CD4-positive, alpha-beta T cell treated with Interleukin-17A for 4 hours (primary cell): ENCODE measurements at regions not wholly inside any gene's neighbourhood (a gene's known extent, or its start where the extent isn't known, plus 50 kb on each side); places are given as distances from the start of the nearest gene placed in this dataset.
"Not testable (repeated sequence)": the region's sequence is repeated elsewhere in the genome, so short reads cannot be mapped to it uniquely, and the experiment has no call there.

ENCODE experiments used
- DNase-seq: peaks from one replicate; pipeline ENCODE4 v3.0.0-alpha.2; 2020; ENCODE audit warnings: mixed read lengths

DNA sequence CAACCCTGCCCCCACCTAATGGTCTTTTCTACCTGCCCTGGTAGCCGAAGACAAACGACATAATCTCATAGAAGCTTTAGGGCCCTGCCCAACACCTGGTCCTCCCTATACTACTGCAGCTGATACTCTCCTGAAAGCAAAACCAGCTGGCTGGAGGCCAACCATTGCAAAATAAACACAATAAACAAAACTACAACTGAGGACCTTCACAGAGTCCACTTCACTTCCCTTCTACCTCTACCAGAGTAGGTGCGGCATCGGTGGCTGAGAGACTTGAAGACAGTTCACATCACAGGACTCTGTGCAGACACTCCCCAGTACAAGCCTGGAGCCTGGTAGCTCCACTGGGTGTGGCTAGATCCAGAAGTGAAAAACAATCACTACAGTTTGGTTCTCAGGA lies 476.2 kb downstream of the MMUT start:
- DNase-seq, result no peak

GRCh38 chr6:48986105-48986504 lies 476.9 kb downstream of the MMUT start:
- no peak for DNase-seq

DNA sequence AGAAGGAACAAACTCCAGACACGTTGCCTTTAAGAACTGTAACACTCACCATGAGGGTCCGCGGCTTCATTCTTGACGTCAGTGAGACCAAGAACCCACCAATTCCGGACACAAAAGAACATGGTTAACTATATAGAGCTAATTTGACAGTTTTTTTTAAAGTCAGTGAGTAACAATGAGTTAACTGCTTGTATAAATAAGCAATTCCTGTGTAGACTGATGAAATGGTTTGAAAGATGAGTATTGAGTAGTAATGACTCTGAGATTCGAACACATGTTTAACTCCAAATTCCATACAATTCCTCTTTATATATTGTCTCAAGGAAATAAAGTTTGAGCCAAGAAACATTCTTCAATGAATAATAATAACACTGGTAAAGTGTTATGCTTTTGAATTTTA lies 478.0 kb downstream of the MMUT start:
- DNase-seq, result no peak

- not testable (repeated sequence) for DNase-seq
Measured at GRCh38 chr6:48983968-48984367, 479.1 kb downstream of the MMUT start.

DNA sequence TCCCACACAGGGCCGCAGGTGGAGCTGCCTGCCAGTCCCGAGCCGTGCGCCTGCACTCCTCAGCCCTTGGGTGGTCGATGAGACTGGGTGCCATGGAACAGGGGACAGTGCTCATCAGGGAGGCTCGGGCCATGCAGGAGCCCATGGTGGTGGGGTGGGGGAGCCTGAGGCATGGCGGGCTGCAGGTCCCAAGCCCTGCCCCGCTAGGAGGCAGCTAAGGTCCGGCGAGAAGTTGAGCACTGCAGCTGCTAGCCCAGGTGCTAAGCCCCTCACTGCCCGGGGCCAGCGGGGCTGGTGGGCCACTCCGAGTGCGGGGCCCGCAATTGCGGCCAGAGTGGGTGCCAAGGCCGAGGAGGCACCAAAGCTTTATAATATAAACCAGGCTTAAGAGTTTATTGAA lies 479.7 kb downstream of the MMUT start:
- no peak for DNase-seq

GRCh38 chr6:48979806-48980205 lies 483.2 kb downstream of the MMUT start:
- no peak for DNase-seq

GRCh38 chr6:48979085-48979484 lies 484.0 kb downstream of the MMUT start:
- DNase-seq, result no peak

DNA sequence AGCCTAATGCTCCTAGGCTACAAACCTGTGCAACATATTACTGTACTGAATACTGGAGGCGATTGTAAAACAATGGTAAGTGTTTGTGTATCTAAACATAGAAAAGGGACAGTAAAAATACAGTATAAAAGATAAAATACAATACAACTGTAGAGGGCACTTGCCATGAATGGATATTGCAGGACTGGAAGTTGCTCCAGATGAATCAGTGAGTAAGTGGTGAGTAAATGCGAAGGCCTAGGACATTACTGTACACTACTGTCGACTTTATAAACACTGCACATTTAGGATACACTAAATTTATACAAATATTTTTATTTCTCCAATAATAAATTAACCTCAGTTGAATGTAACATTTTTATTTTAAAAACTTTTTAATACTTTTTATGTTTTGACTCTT lies 485.0 kb downstream of the MMUT start:
- no peak for DNase-seq

DNA sequence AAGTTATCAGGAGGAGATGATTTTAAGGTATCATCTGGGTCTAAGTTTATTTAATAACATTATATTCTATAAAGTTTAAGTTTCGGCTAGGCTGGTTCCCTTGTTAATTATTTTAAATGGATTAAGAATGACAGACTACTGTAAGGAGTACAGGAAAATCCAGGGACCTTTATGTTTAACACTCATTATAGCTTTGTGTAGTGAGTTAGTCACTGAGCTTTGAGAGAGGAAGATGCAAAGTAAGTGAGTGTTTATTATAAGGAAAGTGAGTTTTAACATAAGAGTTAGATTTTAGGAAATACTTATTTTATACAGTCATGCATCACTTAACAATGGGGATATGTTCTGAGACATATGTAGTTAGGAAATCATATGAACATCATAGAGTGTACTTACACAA lies 485.5 kb downstream of the MMUT start:
- no peak for DNase-seq

GRCh38 chr6:48973491-48973890 lies 489.6 kb downstream of the MMUT start:
- DNase-seq, result no peak

GRCh38 chr6:48961781-48962415 lies 501.2 kb downstream of the MMUT start:
- no peak for DNase-seq

DNA sequence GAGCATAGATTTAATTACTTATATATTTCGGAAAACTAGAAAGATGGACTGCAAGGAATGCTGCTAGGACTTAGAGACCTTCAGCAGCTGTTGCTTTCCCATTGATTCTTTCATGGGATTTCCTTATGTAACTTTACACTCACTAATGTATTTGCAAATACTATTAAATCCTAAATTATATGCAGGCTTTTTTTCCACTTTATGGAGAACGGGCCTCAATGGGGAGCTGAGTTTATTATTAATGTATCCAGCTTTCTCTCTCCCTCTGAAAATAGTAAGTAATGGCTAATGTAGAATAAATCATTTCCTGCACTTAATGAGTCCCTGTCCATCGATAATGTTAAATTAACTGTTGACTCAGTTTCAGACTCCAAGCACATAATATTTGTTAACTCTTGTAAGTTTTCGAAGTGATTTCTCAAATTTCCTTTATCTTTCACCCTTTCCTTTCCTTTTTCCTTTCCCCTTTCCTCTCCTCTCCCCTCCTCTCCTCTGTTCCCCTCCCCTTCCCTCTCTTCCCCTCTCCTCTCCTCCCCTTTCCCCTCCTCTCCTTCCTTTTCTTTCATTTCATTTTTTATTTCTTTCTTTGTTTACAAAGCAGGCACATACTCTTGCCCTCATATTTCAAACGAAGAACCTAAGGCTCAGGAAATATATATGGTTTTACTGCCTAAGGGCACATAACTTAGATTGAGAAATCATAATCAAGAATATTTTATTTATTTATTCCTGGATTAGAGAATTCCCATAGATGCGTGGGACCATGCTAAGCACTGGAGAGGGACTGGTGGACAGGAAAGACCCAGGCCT lies 503.6 kb downstream of the MMUT start:
- no peak for DNase-seq

GRCh38 chr6:48957781-48958180 lies 505.3 kb downstream of the MMUT start:
- DNase-seq, result no peak

DNA sequence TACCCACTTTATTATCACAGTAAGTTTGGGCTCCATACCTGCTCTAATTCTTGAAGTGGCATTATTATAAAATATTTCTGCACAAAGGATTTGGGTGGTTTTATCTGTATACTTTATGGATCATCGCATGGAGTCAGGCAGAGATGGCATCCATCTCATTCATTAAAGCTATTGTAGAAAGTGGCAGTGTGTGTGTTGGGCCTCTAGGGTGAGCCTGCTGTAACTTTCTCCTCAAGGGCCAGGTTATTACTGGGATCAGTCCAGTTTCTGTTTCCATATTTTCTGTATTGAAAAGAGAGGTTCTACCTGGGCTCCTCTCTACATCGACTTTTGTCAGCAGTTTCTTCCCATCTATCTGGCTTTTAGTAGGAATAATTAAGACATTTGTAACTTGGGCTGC lies 511.1 kb downstream of the MMUT start:
- no peak for DNase-seq

DNA sequence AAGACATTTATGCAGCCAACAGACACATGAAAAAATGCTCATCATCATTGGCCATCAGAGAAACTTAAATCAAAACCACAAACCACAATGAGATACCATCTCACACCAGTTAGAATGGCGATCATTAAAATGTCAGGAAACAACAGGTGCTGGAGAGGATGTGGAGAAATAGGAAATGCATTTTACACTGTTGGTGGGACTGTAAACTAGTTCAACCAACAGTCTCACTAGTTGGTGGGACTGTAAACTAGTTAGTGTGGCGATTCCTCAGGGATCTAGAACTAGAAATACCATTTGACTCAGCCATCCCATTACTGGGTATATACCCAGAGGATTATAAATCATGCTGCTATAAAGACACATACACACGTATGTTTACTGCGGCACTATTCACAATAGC lies 518.8 kb downstream of the MMUT start:
- DNase-seq, result not testable (repeated sequence)

GRCh38 chr6:48933136-48933535 lies 529.9 kb downstream of the MMUT start:
- no peak for DNase-seq

DNA sequence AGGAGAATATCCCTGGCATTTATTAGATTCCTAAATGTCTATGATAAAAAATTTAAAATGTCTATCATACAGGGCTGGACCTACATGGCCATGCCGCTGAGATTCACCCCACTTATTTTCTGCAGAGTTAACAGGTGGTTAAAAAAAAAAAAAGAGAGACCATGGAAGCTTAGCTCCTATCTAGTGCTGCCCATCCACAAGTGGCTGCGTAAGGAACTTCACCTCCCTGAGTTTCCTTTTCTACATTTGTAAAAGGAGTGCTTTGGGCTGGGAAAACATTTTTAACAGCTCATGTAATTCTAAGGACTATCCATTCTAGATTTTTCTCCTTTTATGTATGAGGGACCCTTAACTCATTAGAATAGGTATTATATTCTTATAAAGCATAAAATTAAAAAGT lies 534.1 kb downstream of the MMUT start:
- DNase-seq, result no peak

GRCh38 chr6:48922837-48923236 lies 540.2 kb downstream of the MMUT start:
- no peak for DNase-seq

DNA sequence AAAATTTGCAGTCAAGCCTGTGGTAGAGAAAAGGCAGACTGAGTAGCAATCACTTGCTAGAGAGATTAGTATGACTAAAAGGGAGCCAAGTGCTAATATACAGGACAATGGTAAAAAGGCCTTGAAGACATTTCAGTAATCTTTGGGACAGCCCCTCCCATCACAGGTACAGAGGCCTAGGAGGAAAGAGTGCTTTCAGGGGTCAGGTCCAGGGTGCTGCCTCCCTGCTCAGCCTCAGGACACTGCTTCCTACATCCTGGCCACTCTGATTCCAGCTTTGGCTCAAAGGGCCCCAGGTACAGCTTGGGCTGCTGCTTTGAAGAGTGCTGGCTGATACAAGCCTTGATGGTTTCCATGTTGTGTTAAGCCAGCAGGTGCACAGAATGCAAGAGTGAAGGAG lies 543.5 kb downstream of the MMUT start:
- DNase-seq, result no peak

DNA sequence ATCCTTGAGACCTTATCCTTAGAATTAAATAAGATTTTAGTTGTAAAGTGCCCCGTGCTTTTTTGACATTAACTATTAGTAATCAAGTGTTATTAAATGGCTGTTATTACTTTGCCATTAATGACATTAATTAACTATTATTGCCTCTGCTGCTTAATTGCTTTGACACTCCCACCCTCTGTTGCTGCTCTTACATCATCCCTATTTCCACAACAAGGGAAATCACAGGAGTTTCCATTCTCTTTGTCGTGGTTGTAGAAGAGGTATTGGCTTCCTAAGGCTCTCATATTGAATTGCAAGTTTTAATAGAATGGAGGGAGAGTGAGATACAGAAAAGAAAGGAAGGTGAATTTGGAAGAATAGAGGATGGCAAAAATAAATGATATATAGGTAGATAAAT lies 545.8 kb downstream of the MMUT start:
- DNase-seq, result no peak

GRCh38 chr6:48916607-48917006 lies 546.4 kb downstream of the MMUT start:
- no peak for DNase-seq

GRCh38 chr6:48915591-48915990 lies 547.5 kb downstream of the MMUT start:
- no peak for DNase-seq

GRCh38 chr6:48912503-48912902 lies 550.5 kb downstream of the MMUT start:
- no peak for DNase-seq

DNA sequence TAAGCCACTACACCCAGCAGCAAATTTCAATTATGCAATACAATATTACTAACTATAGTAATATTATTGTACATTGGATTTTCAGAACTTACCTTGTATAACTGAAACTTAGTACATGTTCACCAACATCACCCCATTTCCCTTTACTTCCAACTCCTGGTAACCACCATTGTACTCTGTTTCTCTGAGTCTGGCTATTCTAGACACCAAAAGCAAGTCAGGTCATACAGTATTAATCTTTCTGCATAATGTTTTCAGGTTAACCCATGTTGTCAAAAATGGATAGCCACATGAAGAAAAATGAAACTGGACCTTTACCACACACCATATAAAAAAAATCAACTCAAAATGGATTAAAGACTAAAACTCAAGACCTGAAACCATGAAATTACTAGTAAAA lies 558.2 kb downstream of the MMUT start:
- DNase-seq, result no peak

- DNase-seq, result no peak
Measured at GRCh38 chr6:48894469-48894868, 568.6 kb downstream of the MMUT start.
